Nephron progenitor cell (in vitro differentiated cells): ENCODE measurements at regions not wholly inside any gene's neighbourhood (a gene's known extent, or its start where the extent isn't known, plus 50 kb on each side); places are given as distances from the start of the nearest gene placed in this dataset.
"Not testable (repeated sequence)": the region's sequence is repeated elsewhere in the genome, so short reads cannot be mapped to it uniquely, and the experiment has no call there.

ENCODE experiments used
- DNase-seq: peaks from one replicate; pipeline ENCODE4 v3.0.0; 2021
- H3K27ac Mint-ChIP-seq: 2 replicates; pipeline ENCODE4 v1.8.0; 2021; ENCODE audit warnings: mild to moderate bottlenecking, moderate library complexity, mixed read lengths
- H3K27me3 Mint-ChIP-seq: 2 replicates; pipeline ENCODE4 v1.8.0; 2021; ENCODE audit warnings: mild to moderate bottlenecking, low read depth, mixed read lengths; ENCODE audit not compliant: poor library complexity
- H3K36me3 Mint-ChIP-seq: 2 replicates; pipeline ENCODE4 v1.8.0; 2021; ENCODE audit warnings: low read depth, mixed read lengths
- H3K4me1 Mint-ChIP-seq: 2 replicates; pipeline ENCODE4 v1.8.0; 2021; ENCODE audit warnings: mixed read lengths
- H3K4me3 Mint-ChIP-seq: 2 replicates; pipeline ENCODE4 v1.8.0; 2021; ENCODE audit warnings: mild to moderate bottlenecking, moderate library complexity, mixed read lengths
- H3K9me3 Mint-ChIP-seq: 2 replicates; pipeline ENCODE4 v1.8.0; 2021; ENCODE audit warnings: mild to moderate bottlenecking, moderate library complexity, mixed read lengths
- CTCF ChIP-seq: fragments of 200-600 bp; sonication (generic); IDR thresholded peaks from 2 replicates; pipeline ENCODE4 v1.5.0; 2021; ENCODE audit warnings: antibody characterized with exemption

- peaks cover 8% of the 10 kb centered on the region for H3K27me3 Mint-ChIP-seq
- H3K4me1 Mint-ChIP-seq = no peaks in the 10 kb centered on the region
- TF ChIP-seq CTCF = no peak
- no peak overlapping the region for H3K4me3 Mint-ChIP-seq
- no peak overlapping the region for H3K27ac Mint-ChIP-seq
- peaks cover 13% of the 10 kb centered on the region for H3K9me3 Mint-ChIP-seq
- H3K36me3 Mint-ChIP-seq = peaks cover 10% of the 10 kb centered on the region
- DNase-seq = no peak
Measured at GRCh38 chr10:123221418-123221817, 67.2 kb downstream of the BUB3 start.

GRCh38 chr10:123222832-123223231, 68.6 kb downstream of the BUB3 start:
- Mint-ChIP-seq H3K27me3 (peaks cover 5% of the 10 kb centered on the region), H3K4me3 (no peak overlapping the region), H3K4me1 (no peaks in the 10 kb centered on the region), H3K27ac (peak overlapping the region; percentile 39), H3K36me3 (no peaks in the 10 kb centered on the region), H3K9me3 (peaks cover under 1% of the 10 kb centered on the region)
- no peak for DNase-seq
- no peak for TF ChIP-seq CTCF

- H3K27ac Mint-ChIP-seq = no peak overlapping the region
- H3K27me3 Mint-ChIP-seq = peaks cover 3% of the 10 kb centered on the region
- DNase-seq = no peak
- H3K36me3 Mint-ChIP-seq = peaks cover 16% of the 10 kb centered on the region
- TF ChIP-seq CTCF = no peak
- H3K4me3 Mint-ChIP-seq = no peak overlapping the region
- H3K4me1 Mint-ChIP-seq = peaks cover 24% of the 10 kb centered on the region
- H3K9me3 Mint-ChIP-seq = peaks cover 14% of the 10 kb centered on the region
Measured at GRCh38 chr10:123227706-123228105, 73.5 kb downstream of the BUB3 start.

GRCh38 chr10:123229927-123230630, 75.9 kb downstream of the BUB3 start:
- TF ChIP-seq CTCF = no peak
- peaks cover 33% of the 10 kb centered on the region for H3K9me3 Mint-ChIP-seq
- H3K27me3 Mint-ChIP-seq = peaks cover 1% of the 10 kb centered on the region
- H3K36me3 Mint-ChIP-seq = peaks cover 30% of the 10 kb centered on the region
- peak overlapping the region; percentile 87 for H3K27ac Mint-ChIP-seq
- peaks cover 24% of the 10 kb centered on the region for H3K4me1 Mint-ChIP-seq
- DNase-seq = peak; percentile 63
- no peak overlapping the region for H3K4me3 Mint-ChIP-seq

DNA sequence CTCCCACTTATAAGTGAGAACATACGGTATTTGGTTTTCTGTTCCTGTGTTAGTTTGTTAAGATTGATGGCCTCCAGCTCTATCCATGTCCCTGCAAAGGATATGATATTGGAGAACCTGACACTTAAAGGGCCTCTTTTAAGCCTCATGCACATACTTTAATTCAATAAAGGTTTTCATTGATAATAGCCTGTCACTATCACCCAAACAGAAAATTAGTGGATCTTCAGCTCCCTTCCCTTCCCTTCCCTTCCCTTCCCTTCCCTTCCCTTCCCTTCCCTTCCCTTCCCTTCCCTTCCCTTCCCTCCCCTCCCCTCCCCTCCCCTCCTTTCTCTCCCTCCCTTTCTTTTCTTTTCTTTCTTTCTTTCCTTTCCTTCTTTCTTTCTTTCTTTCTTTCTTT, 78.7 kb downstream of the BUB3 start:
- not testable (repeated sequence) for H3K27me3 Mint-ChIP-seq, DNase-seq, H3K27ac Mint-ChIP-seq, H3K4me3 Mint-ChIP-seq
- Mint-ChIP-seq H3K4me1 (peaks cover 24% of the 10 kb centered on the region), H3K9me3 (peaks cover 40% of the 10 kb centered on the region), H3K36me3 (peaks cover 37% of the 10 kb centered on the region)

GRCh38 chr10:123235014-123235413, 80.8 kb downstream of the BUB3 start:
- H3K27ac Mint-ChIP-seq, DNase-seq: not testable (repeated sequence)
- H3K36me3 Mint-ChIP-seq = peaks cover 37% of the 10 kb centered on the region

DNA sequence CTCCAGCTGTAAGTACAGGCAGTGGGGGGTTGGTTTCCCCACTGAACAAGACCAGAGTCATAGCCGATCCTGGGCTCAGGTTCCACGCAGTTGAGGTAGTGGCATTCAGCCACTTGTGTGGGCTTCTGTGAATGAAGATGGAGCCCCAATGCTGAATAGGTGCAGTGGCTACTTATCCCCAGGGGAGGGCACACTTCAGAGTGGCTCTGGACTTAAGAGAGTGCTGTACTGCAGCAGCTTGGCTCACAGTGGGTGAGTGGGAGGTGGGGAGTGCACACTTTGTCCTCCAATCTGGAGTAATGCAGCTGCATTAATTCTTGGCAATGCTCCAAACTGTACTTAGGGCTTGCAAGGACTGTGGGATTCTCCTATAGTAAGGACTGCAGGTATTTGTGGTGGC, 81.9 kb downstream of the BUB3 start:
- H3K9me3 Mint-ChIP-seq = peaks cover 40% of the 10 kb centered on the region
- H3K4me3 Mint-ChIP-seq = no peak overlapping the region
- DNase-seq = no peak
- peaks cover 6% of the 10 kb centered on the region for H3K4me1 Mint-ChIP-seq
- H3K27me3 Mint-ChIP-seq = peaks cover 6% of the 10 kb centered on the region
- H3K27ac Mint-ChIP-seq = no peak overlapping the region
- no peak for TF ChIP-seq CTCF
- H3K36me3 Mint-ChIP-seq = peaks cover 36% of the 10 kb centered on the region

More at GRCh38 chr10:123235014-123235413, 80.8 kb downstream of the BUB3 start:
- not testable (repeated sequence) for H3K27me3 Mint-ChIP-seq, H3K4me3 Mint-ChIP-seq
- H3K9me3 Mint-ChIP-seq = peaks cover 40% of the 10 kb centered on the region
- peaks cover 15% of the 10 kb centered on the region for H3K4me1 Mint-ChIP-seq
